SK-N-SH (cell line): ENCODE measurements at regions not wholly inside any gene's neighbourhood (a gene's known extent, or its start where the extent isn't known, plus 50 kb on each side); places are given as distances from the start of the nearest gene placed in this dataset.

Experiments used
- CTCF ChIA-PET: fragments of 300-600, 350-600 bp; formaldehyde crosslinking; extraction: SDS; loops from one replicate; lab custom pipeline; 2021; lab: Yijun Ruan, JAX
- POLR2A ChIA-PET: fragments of 350-600 bp; sonication (Branson Sonifier 250); formaldehyde crosslinking; extraction: SDS; loops from one replicate; lab custom pipeline; 2020; ENCODE audit warnings: antibody characterized with exemption, inconsistent platforms; lab: Yijun Ruan, JAX
- DNase-seq: peaks from one replicate; pipeline ENCODE4 v3.0.0; 2012
- H2AFZ ChIP-seq: fragments of 200-600 bp; sonication (generic); 2 replicates; pipeline ENCODE4 v1.8.1; 2016; ENCODE audit warnings: antibody characterized with exemption, mild to moderate bottlenecking, low read depth
- H3F3A ChIP-seq: fragments of 200-600 bp; sonication (generic); replicated peaks from 2 replicates; pipeline ENCODE3; 2016; ENCODE audit warnings: antibody characterized with exemption, mild to moderate bottlenecking; ENCODE audit not compliant: insufficient read depth
- H3K27ac ChIP-seq, 2 experiments: fragments of 200-500 bp in 1 of 2; fragments of 200-600 bp in 1 of 2; sonication (Bioruptor generic) in 1 of 2; sonication (generic), shearing (Covaris generic) in 1 of 2; 2 replicates each; pipeline versions ENCODE4 v1.5.1 to v1.6.1; 2014 to 2016; ENCODE audit warnings: low read depth in 2 of 2, inconsistent platforms in 1 of 2, low read length in 1 of 2, mild to moderate bottlenecking in 1 of 2, mixed read lengths in 1 of 2
- H3K27me3 ChIP-seq: fragments of 200-600 bp; sonication (generic), shearing (Covaris generic); 2 replicates; pipeline ENCODE4 v1.6.1; 2016; ENCODE audit warnings: mixed run types; ENCODE audit not compliant: insufficient read depth
- H3K36me3 ChIP-seq, 2 experiments: fragments of 200-500 bp in 1 of 2; fragments of 200-600 bp in 1 of 2; sonication (Bioruptor generic) in 1 of 2; sonication (generic) in 1 of 2; replicated peaks in 1 of 2; 2 replicates each; pipeline versions ENCODE3 to v1.5.1; 2014 to 2016; ENCODE audit warnings: low read length in 1 of 2, mild to moderate bottlenecking in 1 of 2; ENCODE audit not compliant: insufficient read depth in 2 of 2, control insufficient read depth in 1 of 2
- H3K4me1 ChIP-seq, 2 experiments: fragments of 200-500 bp in 1 of 2; fragments of 200-600 bp in 1 of 2; sonication (Bioruptor generic) in 1 of 2; sonication (generic), shearing (Covaris generic) in 1 of 2; 2 replicates each; pipeline versions ENCODE4 v1.5.1 to v1.6.1; 2014 to 2016; ENCODE audit warnings: low read depth in 1 of 2, low read length in 1 of 2, mixed run types in 1 of 2; ENCODE audit not compliant: insufficient read depth in 2 of 2, control insufficient read depth in 1 of 2
- H3K4me2 ChIP-seq: fragments of 200-600 bp; sonication (generic), shearing (Covaris generic); 2 replicates; pipeline ENCODE4 v1.6.1; 2017; ENCODE audit warnings: mixed run types
- H3K4me3 ChIP-seq, 2 experiments: fragments of 200-500 bp in 1 of 2; fragments of 200-600 bp in 1 of 2; sonication (Bioruptor generic) in 1 of 2; sonication (generic), shearing (Covaris generic) in 1 of 2; 2 replicates each; pipeline versions ENCODE4 v1.5.1 to v1.8.1; 2014 to 2016; ENCODE audit warnings: low read depth in 2 of 2, inconsistent platforms in 1 of 2, low read length in 1 of 2, mild to moderate bottlenecking in 1 of 2, mixed read lengths in 1 of 2, moderate library complexity in 1 of 2
- H3K79me2 ChIP-seq: fragments of 200-600 bp; sonication (generic); 2 replicates; pipeline ENCODE4 v1.8.1; 2017; ENCODE audit warnings: mild to moderate bottlenecking; ENCODE audit not compliant: insufficient read depth
- H3K9ac ChIP-seq: fragments of 200-600 bp; sonication (generic); 2 replicates; pipeline ENCODE4 v1.6.1; 2017; ENCODE audit warnings: mixed run types
- H3K9me2 ChIP-seq: fragments of 200-600 bp; sonication (generic); 2 replicates; pipeline ENCODE4 v1.6.1; 2017; ENCODE audit warnings: mixed run types
- H3K9me3 ChIP-seq: fragments of 200-600 bp; sonication (generic); 2 replicates; pipeline ENCODE4 v1.6.1; 2017; ENCODE audit warnings: mixed run types, mild to moderate bottlenecking, moderate library complexity
- H4K20me1 ChIP-seq: fragments of 200-600 bp; sonication (generic); 2 replicates; pipeline ENCODE4 v1.6.1; 2017; ENCODE audit warnings: mild to moderate bottlenecking, mixed run types; ENCODE audit not compliant: insufficient read depth
- ELF1 ChIP-seq: IDR thresholded peaks from 2 replicates; pipeline ENCODE4 v1.4.0; 2012
- EP300 ChIP-seq, 2 experiments: IDR thresholded peaks; 2 replicates each; pipeline versions ENCODE4 v1.4.0 to v1.6.1; 2012; ENCODE audit warnings: borderline replicate concordance in 1 of 2, low read depth in 1 of 2, low read length in 1 of 2
- FOXM1 ChIP-seq: IDR thresholded peaks from 2 replicates; pipeline ENCODE4 v1.4.0; 2012; ENCODE audit warnings: low read depth, mild to moderate bottlenecking
- IRF3 ChIP-seq: fragments of 150-350 bp; IDR thresholded peaks from 2 replicates; pipeline ENCODE4 v1.6.1; 2016; ENCODE audit warnings: mild to moderate bottlenecking, low read depth, low read length
- MEF2A ChIP-seq: IDR thresholded peaks from 2 replicates; pipeline ENCODE4 v1.4.0; 2012; ENCODE audit warnings: low read depth, borderline replicate concordance
- NRF1 ChIP-seq: IDR thresholded peaks from 2 replicates; pipeline ENCODE4 v1.6.1; 2012; ENCODE audit warnings: low read depth, mild to moderate bottlenecking, low read length
- RCOR1 ChIP-seq: fragments of 150-350 bp; IDR thresholded peaks from 2 replicates; pipeline ENCODE4 v1.6.1; 2017; ENCODE audit warnings: antibody characterized with exemption, low read length
- REST ChIP-seq: IDR thresholded peaks from 2 replicates; pipeline ENCODE4 v1.6.1; 2012; ENCODE audit warnings: mild to moderate bottlenecking, low read depth, low read length, moderate library complexity
- RFX5 ChIP-seq: IDR thresholded peaks from 2 replicates; pipeline ENCODE4 v1.6.1; 2012; ENCODE audit warnings: mild to moderate bottlenecking, improper control_type of control experiment, low read length
- RXRA ChIP-seq: IDR thresholded peaks from 2 replicates; pipeline ENCODE4 v1.4.0; 2012; ENCODE audit warnings: low read depth, mild to moderate bottlenecking, borderline replicate concordance
- TEAD4 ChIP-seq: IDR thresholded peaks from 2 replicates; pipeline ENCODE4 v1.4.0; 2012; ENCODE audit warnings: mild to moderate bottlenecking, borderline replicate concordance; ENCODE audit not compliant: insufficient read depth
- USF2 ChIP-seq: fragments of 150-350 bp; IDR thresholded peaks from 2 replicates; pipeline ENCODE4 v1.6.1; 2017; ENCODE audit warnings: antibody characterized with exemption, low read length, low read depth, borderline replicate concordance
- YY1 ChIP-seq: IDR thresholded peaks from 2 replicates; pipeline ENCODE4 v1.4.0; 2012; ENCODE audit warnings: low read depth, mild to moderate bottlenecking
- WGBS: methylation state at CpG from one replicate; pipeline ENCODE4 v1.1.6; 2017; ENCODE audit warnings: low lambda C conversion rate; 5-methylcytosine and 5-hydroxymethylcytosine counted together

GRCh38 chr16:63080746-63081145, 1044.5 kb upstream of the CDH8 start:
- no peaks in the 10 kb centered on the region for H4K20me1 ChIP-seq

GRCh38 chr16:63069047-63069446, 1032.8 kb upstream of the CDH8 start:
- ChIA-PET CTCF (no interaction called here), POLR2A (no interaction called here)
- Histone ChIP-seq H4K20me1 (no peaks in the 10 kb centered on the region), H3K27ac (no peak overlapping the region), H2AFZ (no peak overlapping the region), H3K79me2 (no peaks in the 10 kb centered on the region), H3K36me3 (no peaks in the 10 kb centered on the region), H3K4me2 (no peak overlapping the region), H3K4me1 (no peaks in the 10 kb centered on the region), H3K9ac (no peak overlapping the region), H3K4me3 (no peak overlapping the region), H3K27me3 (no peaks in the 10 kb centered on the region), H3F3A (no peaks in the 10 kb centered on the region), H3K9me2 (no peaks in the 10 kb centered on the region), H3K9me3 (no peaks in the 10 kb centered on the region)
- 22% methylated on average over 4 of the region's 4 CpGs for WGBS
- no peak for DNase-seq
- TF ChIP-seq ELF1: no peak
- no peak for TF ChIP-seq USF2
- TF ChIP-seq FOXM1: no peak
- TF ChIP-seq NRF1: no peak
- TF ChIP-seq MEF2A: no peak
- TF ChIP-seq RFX5: no peak
- TF ChIP-seq IRF3: no peak
- TF ChIP-seq TEAD4: no peak
- no peak for TF ChIP-seq YY1
- TF ChIP-seq RXRA: no peak

More at GRCh38 chr16:63080746-63081145, 1044.5 kb upstream of the CDH8 start:
- H3K36me3 ChIP-seq: no peaks in the 10 kb centered on the region
- H3K4me1 ChIP-seq: no peaks in the 10 kb centered on the region
- H2AFZ ChIP-seq: no peak overlapping the region
- ChIA-PET POLR2A (no interaction called here), CTCF (no interaction called here)
- H3K9me3 ChIP-seq: no peaks in the 10 kb centered on the region
- H3K79me2 ChIP-seq: no peaks in the 10 kb centered on the region
- no peak overlapping the region for H3K4me2 ChIP-seq
- no peak overlapping the region for H3K27ac ChIP-seq
- no peaks in the 10 kb centered on the region for H3K9me2 ChIP-seq
- H3K9ac ChIP-seq: no peak overlapping the region
- peak; percentile 22; the same call in 1 of the 2 replicates for TF ChIP-seq RCOR1
- TF ChIP-seq RXRA: no peak
- TF ChIP-seq TEAD4: no peak
- TF ChIP-seq EP300 (IDR thresholded peaks at IDR 0.05; ENCODE audit: borderline replicate concordance in 1 of 2, low read depth in 1 of 2, low read length in 1 of 2): 0 out of 4 replicates have a peak, but pooled peaks of 1 of the 2 experiments have one; percentile 10
- no peak for TF ChIP-seq REST
- TF ChIP-seq IRF3: no peak
- no peaks in the 10 kb centered on the region for H3K27me3 ChIP-seq
- H3K4me3 ChIP-seq: no peak overlapping the region
- no peak for DNase-seq
- H3F3A ChIP-seq: no peaks in the 10 kb centered on the region
- 14% methylated on average over 1 of the region's 1 CpG for WGBS
